ENCODE measurements at regions not wholly inside any gene's neighbourhood (a gene's known extent, or its start where the extent isn't known, plus 50 kb on each side); places are given as distances from the start of the nearest gene placed in this dataset.
"Not testable (repeated sequence)": the region's sequence is repeated elsewhere in the genome, so short reads cannot be mapped to it uniquely, and the experiment has no call there.

DNA sequence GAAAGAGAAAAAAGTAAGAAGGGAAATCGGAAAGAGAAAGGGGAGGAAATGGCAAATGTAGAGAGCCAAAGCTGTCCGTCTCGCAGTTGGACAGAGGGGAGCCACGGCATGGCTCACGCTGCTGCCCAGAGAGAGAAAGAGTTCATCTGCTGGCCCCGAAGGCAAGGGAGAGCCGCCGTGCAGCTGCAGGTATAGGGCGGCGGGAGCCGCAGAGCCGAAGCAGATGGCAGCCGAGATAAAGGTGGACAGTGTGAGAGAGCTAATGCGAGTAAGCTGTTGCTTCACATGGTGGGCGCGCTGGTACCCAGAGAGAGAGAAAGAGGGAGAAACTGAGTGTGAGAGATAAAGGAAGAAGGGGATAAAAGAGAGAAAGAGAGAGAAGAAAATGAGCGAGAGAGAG is 188.4 kb upstream of the PPP1R26 start:
- DNase-seq (ENCODE audit: low read depth), result no peak

DNA sequence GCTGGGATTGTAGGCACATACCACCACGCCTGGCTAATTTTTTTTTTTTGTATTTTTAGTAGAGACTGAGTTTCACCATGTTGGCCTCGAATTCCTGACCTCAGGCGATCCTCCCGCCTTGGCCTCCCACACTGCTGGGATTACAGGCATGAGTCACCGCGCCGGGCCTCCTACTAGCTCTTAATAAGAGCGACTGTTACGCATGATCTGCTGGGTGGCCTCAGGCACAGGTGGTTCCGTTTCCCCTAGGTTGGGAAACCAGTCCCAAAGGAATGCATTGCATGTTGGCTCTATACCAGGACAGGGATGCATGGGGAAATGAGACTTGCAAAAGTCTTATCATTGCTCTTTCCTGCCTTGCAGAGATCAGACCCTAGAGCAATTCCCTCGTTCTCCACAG is 184.7 kb upstream of the PPP1R26 start:
- no peak for DNase-seq (ENCODE audit: low read depth)

DNA sequence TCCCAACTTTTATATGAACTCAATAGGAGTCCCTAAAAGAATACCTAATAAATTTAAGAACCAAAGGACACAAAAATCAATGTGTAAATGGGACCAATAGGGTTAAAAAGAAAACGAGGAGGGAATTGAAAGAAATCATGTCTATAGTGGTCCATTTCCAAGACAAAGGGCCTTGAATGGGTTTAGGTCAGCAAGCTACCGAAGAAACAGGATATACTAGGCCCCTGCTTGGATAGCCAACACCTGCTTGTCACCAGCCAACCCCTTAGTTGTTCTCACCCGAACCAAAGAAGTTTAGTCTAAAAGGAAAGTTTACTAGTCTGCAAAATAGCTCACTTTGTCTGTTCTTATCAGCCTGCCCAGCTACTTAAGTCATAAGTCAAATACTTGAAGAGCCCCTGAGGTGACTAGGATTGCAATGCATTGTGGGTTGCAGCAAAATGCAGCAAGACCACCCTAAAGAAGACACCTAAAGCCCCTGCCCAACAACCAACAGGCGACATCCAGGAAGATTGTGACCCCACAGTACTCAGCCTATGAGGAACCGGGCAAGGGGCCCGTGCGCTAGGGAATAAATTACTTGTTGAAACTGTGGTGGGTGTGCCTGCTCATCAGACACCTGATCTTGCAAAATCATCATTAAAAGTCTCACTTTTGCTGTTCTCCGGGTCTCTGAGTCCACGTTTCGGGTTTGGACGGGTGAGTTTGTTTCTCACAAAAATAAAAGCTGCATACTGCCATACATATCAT is 183.9 kb upstream of the PPP1R26 start:
- no peak for DNase-seq (ENCODE audit: low read depth)

DNA sequence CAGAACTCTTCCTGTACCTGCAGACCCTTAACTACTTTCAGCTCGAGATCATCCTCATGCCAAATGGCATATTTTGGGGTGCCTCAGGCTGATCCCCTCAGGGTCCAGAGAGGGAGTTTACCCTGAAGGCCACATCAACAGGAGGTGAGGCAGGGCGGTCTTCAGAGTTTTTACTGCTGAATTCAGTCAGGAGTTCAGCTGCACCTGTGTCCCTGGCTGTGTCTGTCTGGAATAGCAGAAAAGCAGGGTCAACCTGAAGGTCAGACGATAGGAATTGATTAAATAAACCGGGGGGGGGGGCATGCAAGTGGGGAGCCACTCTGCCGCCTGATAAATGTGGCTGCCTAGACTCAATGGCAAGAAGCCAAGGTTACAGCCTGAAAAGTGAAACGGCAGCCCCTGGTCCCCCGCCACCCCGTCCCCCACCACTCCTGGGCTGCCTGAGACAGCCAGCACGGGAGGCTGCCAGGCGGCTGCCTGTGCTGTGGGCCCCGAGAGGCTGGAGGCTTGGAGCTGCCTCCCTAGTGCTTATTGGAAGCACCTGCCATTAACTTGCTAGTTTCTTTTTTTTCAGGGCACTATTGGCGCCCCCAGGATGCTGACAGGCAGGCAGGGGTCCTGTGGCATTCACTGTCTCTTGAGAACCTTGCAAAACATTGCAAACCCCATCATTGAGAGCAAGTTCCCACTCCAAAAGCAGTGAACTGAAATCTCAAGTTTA is 182.7 kb upstream of the PPP1R26 start:
- no peak for DNase-seq (ENCODE audit: low read depth)

DNA sequence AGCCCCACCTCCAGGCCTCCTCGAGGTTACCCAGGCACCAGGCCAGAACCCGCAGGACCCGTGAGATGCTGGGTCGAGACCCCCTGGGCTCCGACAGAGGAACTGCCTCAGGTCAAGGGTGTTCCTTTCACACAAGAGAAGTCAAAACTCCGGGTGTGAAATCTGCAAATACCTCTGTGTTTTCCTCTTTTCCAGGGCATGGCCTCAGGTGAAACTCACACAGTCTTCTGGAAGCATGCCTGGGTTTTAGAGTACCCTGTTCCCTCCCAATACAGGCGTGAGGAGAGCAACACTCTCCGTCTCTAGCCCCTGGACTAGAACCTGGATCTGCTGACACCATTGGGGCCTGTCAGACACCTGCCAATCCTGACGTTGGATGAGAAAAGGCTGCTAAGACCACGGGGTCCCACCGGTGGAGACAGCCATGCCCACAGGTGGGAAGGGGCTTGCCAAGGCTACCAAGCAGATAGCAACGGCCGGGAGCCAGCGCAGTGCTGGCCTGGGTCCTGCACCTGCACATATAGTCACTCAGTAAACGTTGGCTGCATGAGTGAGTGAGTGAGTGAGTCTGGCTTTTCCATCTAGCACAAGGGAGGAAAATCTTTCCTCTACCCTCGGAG is 182.0 kb upstream of the PPP1R26 start:
- DNase-seq (ENCODE audit: low read depth), result no peak

DNA sequence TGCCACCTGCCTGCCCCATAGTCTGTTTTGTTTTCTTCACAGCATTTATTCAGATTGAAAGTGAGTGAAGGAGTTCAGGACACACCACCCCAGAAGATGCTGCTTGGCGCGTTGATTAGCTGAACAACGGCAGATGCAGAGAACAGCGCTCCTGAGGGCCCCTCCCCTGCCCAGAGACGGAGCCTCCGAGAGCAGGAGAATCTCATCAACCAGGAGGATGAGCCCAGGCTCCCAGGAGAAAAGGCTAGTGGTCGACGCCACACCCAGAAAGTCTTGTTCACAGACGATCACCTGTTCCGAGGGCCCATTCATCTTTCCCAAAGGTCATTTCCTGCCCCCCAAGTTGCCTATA is 180.4 kb upstream of the PPP1R26 start:
- no peak for DNase-seq (ENCODE audit: low read depth)

DNA sequence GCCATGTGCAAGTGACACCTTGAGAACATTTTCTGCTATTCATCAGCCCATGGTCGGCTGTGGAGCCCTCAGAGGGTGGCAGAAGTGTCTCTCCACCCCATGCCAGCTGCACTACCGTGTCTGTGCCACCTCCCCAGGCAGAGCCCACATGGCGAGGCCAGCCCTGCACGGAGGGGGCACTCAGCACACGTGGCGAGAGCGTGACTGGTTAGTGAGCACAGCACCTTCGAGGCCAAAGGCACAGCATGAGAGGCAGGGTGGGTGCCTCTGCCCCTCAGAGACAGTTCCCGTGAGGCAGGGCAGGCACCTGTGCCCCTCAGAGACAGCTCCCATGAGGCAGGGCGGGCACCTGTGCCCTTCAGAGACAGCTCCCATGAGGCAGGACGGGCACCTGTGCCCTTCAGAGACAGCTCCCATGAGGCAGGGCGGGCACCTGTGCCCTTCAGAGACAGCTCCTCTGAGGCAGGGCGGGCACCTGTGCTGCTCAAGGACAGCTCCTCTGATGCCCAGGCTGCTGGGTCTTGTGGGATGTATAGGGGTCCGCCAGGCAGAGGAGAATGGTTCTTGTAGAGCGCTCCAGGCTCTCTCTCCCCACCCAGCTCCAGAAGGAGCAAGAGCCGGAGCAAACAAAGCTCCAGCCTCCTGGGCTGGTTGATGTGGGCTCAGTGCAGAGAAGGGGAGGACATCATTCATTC is 179.8 kb upstream of the PPP1R26 start:
- no peak for DNase-seq (ENCODE audit: low read depth)

DNA sequence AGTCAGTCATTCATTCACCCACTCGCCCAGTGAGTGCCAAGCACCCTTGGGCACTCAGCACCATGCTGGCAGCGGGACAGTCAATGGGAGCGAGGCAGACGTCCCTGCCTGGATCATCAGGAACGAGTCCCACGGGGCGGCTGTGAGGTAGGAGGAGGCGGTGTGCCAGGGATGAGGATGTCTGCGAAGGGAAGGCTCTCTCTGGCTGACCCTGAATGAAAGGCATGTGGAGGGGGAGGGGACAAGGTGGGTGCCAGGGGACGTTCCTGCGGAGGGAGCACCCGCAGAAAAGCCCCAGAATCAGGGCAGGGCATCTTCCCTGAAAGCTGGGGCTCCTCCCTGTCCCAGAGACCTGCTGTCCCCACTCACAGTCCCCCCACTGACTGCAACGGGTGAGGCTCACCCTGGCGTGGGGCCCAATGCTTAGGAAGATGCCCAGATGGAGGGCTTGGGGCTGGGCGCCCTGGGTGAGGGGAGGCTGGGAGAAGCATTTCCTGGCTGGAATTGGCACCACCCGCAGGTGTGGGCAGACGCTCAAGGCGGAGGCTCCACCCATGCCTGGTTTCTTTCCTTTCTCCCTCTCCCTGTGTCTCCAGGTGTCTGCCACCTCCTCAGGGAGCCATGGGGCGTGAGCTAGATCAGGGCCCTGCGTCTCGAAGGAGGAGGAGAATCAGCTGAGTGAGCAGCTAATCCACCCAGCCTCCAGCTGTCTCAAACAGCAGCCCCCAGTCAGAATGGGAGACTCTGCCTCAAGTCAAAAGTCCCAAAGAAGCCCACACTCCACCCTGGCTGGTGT is 179.0 kb upstream of the PPP1R26 start:
- no peak for DNase-seq (ENCODE audit: low read depth)

DNA sequence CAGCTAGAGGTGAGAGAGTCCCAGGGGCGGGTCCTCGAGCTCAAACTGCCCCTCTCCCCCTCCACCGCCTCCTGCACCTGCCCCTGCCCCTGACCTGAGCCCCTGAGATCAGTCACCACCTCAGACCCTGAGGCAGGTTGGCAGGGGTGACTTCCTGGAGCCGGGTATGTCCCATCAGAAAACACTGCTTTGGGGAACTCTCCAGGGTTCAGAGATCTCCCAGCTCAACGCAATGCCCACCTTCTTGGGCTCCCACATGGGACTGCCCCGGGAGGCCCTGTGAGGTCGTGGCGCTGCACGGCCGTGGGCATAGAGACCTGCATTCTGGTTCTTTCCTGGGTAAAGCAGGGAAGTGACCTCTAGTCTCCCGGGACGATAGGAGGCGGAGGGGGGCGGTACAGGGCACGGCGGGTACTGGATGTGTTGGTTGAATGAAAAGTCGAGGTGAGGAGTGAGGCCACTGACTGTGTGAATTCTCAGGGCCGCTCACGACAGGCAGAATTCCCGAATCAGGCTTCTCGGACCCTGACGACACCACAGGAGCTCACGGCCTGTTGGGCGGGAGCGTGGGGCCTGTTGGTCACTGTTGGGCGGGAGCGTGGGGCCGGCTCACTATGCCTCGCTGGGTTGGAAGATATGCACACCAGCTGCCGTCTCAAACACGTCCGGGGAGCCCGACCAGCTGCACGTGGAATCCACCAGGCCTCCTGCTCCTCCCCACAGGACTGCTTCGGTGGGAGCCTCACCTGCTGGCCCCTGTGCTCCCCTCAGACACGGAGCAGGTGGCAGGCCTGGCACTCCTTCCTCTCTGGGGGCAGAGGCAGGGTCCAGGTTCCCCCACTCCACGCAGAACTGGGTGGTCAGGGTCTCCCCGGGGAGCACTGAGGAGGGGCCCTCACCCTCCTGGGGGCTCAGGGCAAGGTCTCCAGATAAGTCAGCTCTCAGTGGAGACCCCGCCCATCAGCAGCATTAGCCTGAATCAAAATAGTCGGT is 178.0 kb upstream of the PPP1R26 start:
- DNase-seq (ENCODE audit: low read depth), result no peak

DNA sequence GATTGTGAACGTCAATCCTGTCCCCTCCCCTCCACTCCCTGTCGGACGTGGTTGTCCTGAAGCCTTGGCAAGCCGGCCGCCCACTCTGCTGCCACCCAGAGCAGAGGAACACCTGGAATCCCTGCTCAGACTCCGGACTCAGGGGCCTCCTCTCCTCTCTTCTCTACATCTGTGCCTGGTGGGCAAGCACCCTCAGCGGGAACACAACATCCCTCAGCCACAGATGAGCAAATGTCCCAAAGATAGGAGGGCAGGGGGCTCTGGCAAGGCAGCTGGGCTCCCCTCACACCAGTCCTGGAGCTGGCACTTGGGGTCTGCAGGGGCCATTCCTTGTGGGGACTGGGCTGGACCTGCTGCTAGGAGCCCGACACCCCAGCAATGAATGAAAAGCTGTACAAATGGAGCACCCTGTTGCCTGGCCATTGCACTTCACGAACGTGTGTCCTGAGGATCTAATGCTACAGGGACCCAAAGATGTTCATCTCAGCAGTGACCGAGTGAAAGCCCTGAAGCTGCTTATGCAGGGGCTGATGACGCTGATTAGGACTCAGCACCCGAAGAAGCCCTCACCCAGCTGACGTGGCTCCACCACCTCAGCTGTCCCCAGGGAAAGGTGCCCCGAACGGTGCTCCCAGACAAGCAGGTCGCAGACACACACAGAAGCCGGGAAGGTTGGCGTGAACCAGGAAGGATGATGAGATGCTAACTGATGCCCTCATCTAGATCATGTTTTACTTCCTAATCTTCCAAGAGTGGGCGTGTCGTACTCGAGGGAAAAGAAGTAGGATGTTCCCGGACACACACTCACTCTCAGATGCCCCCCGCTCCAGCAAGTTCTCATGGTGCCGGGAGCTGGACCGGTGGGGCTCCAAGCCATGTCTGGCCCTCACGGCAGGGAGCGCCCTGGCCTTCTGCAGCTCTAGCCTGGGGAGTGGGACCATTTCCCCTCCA is 177.0 kb upstream of the PPP1R26 start:
- DNase-seq (ENCODE audit: low read depth), result no peak

DNA sequence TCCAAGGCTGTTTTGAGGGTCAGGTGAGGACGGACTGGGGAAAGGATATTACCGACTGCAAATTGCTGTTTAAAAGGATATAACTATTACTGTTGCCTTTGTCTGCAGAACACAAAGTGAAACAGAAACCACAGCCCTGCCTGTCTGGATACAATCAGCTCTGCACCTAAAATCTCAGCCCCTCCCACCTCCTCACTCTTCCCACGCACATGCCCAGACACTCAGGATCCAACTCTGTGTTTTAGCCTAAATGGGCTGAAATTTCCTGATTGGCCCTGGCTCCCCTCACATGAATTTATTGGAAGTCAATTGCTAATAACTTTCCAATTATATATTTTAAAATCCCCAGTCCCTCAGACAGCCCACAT is 176.3 kb upstream of the PPP1R26 start:
- no peak for DNase-seq (ENCODE audit: low read depth)

DNA sequence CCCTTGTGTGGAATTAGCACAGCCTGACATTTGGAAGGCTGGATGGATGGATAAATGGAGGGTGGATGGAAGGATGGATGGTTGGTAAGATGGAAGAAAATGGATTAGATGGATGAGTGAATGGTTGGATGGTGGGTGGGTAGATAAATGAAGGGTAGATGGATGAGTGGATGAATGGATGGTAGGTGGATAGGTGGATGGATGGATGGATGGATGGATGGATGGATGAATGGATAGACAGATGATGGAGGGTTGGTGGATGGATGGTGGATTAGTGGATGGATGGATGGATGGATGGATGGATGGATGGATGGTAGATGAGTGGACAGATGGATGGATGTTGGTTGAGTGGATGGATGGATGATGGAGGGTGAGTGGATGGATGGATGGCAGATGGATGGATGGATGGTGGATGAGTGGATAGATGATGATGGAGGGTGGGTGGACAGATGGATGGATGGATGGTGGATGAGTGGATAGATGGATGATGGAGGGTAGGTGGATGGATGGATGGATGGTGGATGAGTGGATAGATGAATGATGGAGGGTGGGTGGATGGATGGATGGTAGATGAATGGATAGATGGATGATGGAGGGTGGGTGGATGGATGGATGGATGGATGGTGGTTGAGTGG is 175.6 kb upstream of the PPP1R26 start:
- no peak for DNase-seq (ENCODE audit: low read depth)

DNA sequence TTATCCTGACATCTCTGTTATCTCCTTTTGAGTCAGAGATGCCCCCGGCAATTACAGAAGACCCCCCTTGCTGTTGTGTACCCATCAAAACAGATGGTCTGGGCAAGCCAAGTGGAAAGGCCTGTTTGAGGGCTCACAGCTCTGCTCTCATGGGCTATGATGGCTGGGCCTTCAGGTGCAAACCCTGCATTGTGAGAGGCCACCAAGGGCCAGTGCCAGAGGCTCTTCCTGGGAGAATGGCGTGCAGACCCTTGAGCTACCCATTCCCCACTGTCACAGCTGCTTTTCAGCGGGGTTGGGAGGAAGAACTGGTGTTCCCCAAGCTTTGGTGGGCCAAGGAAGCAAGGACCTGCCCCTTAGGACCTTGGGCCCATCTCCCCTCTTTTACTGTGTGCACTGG is 174.7 kb upstream of the PPP1R26 start:
- DNase-seq (ENCODE audit: low read depth), result no peak

DNA sequence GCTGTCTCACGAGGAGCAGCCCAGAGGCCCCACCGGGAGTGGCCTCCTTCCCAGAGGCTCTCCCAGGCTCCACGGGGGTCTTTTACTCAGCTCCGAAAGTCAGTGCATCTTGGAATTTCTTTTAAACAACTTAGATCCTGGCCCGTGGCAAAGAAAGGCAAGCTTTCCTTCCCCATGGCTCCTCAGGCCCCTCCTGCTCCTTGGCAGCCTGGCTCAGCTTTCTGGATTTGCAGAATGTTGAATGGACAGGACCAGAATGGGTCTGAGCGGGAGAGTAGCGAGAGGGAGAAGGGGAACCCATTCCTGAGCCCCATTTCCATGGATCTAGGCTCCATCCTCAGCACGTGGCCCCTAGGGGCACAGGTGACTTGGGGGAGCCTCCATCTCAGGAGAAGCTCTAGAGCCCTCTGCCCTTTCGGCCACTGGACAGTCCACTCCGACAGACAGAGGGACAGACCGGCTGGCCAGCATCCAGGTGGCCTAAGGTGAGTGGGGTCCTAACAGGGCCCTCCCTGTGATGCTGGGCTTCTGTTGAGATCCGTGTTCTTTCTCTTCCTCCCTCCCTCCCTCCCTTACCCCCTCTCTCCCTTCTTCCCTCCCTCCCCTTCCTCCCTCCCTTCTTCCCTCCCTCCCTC is 173.9 kb upstream of the PPP1R26 start:
- DNase-seq (ENCODE audit: low read depth), result no peak

DNA sequence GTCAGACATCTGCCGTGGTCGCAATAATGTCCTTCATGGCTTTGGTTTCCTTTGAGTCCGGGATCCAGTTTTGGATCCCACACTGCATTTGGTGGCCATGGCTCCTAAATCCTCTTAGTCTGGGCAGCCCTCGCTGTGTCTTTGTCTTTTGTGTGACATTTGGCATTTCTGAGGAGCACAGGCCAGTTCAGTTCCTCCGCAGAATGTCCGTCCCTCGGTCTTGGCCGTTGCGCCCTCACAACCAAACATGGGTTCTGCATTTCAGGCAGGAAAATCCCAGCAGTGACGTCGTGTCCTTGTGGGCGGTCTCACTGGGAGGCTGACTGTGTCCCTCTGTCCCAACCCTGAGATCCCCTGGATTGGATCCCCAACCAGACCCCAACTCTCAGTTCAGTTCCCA is 172.9 kb upstream of the PPP1R26 start:
- DNase-seq (ENCODE audit: low read depth), result no peak

DNA sequence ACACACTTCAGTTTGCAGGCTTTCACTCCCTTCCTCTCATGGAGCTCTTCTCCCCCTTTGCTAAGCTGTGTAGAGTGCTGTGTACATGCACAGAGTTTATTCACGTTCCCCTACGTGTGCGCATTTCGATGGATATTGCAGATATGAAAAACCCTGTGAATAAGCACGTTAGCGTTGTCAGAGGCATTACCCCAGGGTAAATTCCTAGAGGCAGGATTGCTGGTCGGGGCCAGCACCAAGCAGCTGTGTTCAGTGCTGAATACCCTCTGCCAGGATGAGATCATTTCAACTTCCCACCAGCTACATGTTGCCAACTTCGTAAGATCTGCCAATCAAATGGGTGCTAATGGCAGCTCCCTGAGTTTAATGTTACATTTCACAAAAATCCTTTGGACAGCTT is 172.3 kb upstream of the PPP1R26 start:
- DNase-seq (ENCODE audit: low read depth), result no peak

DNA sequence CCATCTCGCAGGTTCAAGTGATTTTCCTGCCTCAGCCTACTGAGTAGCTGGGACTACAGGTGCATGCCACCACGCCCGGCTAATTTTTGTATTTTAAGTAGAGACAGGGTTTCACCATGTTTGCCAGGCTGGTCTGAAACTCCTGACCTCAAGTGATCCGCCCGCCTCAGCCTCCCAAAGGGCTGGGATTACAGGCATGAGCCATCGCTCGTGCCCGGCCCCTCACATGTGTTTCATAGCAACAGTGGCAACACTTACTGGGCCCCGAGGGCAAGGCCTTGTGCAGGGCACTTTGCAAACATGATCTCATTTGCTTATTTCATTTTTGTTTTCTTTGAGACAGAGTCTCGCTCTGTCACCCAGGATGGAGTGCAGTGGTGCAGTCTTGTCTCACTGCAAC is 171.7 kb upstream of the PPP1R26 start:
- not testable (repeated sequence) for DNase-seq (ENCODE audit: low read depth)
